ENCODE measurements at regions not wholly inside any gene's neighbourhood (a gene's known extent, or its start where the extent isn't known, plus 50 kb on each side); places are given as distances from the start of the nearest gene placed in this dataset.

DNA sequence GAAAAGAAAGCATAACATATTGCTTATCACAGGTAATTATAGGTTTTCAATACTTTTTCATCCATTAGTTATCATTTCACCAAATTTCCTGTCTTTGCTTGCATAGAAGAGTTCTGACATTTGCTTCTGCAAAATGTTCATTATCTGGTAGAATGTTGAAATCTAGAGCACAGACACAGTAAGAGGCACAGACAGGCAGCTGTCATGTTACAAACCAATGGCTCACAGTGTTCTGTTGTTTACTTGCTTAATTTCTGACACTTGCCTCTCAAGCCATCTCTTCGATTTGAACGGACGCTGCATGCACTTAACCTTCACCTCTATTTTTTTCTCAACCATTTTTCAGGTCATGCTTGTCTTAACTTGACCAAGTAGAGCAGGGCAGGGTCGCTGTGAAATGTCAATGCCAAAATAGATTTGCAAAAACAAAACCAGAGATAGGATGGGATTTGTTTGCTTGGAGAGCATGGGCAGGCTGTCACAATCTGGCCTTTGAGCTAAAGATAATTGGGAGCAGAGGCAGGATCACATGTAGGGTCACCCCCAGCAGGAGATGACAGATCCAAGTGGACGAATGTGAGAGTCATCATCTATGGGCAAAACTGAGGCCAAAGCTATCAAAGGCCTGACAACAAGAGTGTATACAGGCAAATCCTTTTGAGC lies 292.3 kb downstream of the SMARCA1 start:
- H3K4me1 Mint-ChIP-seq = peaks cover 9% of the 10 kb centered on the region
- no peaks in the 10 kb centered on the region for H3K36me3 Mint-ChIP-seq (ENCODE audit: low read depth)
- no peak overlapping the region for H3K4me3 Mint-ChIP-seq
- no peaks in the 10 kb centered on the region for H3K27me3 Mint-ChIP-seq (ENCODE audit: low read depth)
- TF ChIP-seq, protein P1, sequence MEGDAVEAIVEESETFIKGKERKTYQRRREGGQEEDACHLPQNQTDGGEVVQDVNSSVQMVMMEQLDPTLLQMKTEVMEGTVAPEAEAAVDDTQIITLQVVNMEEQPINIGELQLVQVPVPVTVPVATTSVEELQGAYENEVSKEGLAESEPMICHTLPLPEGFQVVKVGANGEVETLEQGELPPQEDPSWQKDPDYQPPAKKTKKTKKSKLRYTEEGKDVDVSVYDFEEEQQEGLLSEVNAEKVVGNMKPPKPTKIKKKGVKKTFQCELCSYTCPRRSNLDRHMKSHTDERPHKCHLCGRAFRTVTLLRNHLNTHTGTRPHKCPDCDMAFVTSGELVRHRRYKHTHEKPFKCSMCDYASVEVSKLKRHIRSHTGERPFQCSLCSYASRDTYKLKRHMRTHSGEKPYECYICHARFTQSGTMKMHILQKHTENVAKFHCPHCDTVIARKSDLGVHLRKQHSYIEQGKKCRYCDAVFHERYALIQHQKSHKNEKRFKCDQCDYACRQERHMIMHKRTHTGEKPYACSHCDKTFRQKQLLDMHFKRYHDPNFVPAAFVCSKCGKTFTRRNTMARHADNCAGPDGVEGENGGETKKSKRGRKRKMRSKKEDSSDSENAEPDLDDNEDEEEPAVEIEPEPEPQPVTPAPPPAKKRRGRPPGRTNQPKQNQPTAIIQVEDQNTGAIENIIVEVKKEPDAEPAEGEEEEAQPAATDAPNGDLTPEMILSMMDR (IDR thresholded peaks at IDR 0.05; ENCODE audit: unreplicated experiment in 3 of 3) = no peak
- H3K27ac Mint-ChIP-seq = no peak overlapping the region
- H3K9me3 Mint-ChIP-seq = peaks cover 2% of the 10 kb centered on the region

DNA sequence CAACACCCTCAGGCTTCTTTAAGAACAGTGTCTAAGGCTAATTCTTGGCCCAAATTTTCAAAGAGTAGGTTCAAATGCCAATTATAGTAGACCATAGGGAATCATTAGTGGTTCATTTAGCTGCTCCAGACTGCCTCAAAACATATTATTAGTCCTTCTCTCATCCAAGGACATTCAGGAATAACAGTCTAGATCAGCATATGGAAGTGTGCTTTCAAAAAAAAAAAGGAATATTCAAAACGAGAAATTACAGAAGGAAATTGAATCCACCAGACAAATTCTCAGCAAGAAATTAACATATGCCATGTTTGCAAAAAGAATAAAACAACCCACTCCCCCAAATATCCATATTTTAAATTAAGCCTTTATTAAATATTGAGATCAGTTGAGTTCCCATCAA lies 293.1 kb downstream of the SMARCA1 start:
- TF ChIP-seq, protein P1 (IDR thresholded peaks at IDR 0.05; ENCODE audit: unreplicated experiment in 3 of 3) = no peak
- Mint-ChIP-seq H3K36me3 (ENCODE audit: low read depth) (no peaks in the 10 kb centered on the region), H3K27me3 (ENCODE audit: low read depth) (no peaks in the 10 kb centered on the region), H3K9me3 (peaks cover 2% of the 10 kb centered on the region), H3K27ac (no peak overlapping the region), H3K4me3 (no peak overlapping the region), H3K4me1 (peaks cover under 1% of the 10 kb centered on the region)

DNA sequence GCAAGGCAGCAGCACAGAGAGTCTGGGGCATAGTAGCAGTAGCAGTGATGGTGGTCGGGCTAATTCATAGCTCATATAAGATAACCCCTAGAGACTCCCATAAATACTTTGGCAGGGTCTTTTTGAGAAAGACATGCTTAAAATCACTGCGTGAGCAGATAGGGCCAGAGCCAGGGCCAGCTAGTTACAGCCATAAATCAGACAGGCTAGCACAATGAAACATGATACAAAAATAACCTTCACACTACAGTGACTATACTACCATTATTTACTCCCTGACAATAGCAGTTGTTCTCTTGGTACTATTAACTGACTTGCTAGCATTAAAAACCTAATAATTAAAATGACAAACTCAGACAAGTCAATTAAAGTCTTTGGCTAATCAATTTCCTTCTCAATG lies 295.9 kb downstream of the SMARCA1 start:
- H3K4me1 Mint-ChIP-seq = no peaks in the 10 kb centered on the region
- no peaks in the 10 kb centered on the region for H3K36me3 Mint-ChIP-seq (ENCODE audit: low read depth)

DNA sequence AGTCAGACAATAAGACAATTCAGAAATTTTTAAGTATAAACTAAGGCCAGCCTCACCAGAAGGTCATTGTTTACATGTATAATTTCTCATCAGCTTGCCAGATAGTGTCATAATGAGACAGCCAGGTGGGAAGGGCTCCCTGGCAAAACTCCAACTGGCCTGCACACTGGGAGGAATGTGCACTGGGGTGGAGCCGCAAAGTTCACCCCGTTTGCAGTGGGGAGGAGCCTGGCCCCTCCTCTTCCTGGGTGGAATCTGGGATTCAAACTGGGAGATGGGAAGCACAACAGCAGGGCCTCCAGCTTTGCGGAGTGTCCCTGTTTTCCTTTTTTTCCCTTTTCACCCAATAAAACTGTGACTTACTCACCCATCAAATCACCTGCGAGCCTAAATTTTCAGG lies 329.9 kb downstream of the SMARCA1 start:
- no peaks in the 10 kb centered on the region for H3K36me3 Mint-ChIP-seq (ENCODE audit: low read depth)
- peak overlapping the region in 2 of 3 experiments; percentile 34 to 70 for H3K27ac Mint-ChIP-seq
- no peaks in the 10 kb centered on the region for H3K9me3 Mint-ChIP-seq
- TF ChIP-seq, protein P1 (IDR thresholded peaks at IDR 0.05; ENCODE audit: unreplicated experiment in 3 of 3) = no peak
- no peak overlapping the region for H3K4me3 Mint-ChIP-seq
- no peaks in the 10 kb centered on the region for H3K27me3 Mint-ChIP-seq (ENCODE audit: low read depth)
- H3K4me1 Mint-ChIP-seq = peaks cover 12% of the 10 kb centered on the region

More for the DNA sequence above, 295.9 kb downstream of the SMARCA1 start:
- Mint-ChIP-seq H3K27ac (no peak overlapping the region), H3K27me3 (ENCODE audit: low read depth) (no peaks in the 10 kb centered on the region), H3K9me3 (peaks cover 2% of the 10 kb centered on the region), H3K4me3 (no peak overlapping the region)
- TF ChIP-seq, protein P1 (IDR thresholded peaks at IDR 0.05; ENCODE audit: unreplicated experiment in 3 of 3) = no peak

DNA sequence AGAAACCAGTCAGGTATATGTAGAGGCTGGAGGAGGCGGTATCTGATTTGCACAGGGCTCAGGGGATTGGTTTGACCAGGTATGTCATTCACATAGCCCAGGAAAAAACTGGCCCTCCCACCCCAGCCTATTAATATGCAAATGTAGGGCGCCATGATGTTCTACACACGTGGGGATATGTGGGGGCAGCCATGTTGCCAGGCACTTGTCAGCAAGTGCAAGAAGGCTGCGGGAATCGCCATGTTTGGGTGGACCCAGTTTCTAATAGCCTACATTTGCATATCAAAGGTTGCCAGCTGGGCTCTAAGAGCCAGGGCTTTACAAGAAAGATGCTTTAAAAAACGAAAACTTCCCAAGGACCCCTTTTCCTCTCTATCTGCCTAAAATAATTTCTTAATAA lies 335.1 kb downstream of the SMARCA1 start:
- H3K36me3 Mint-ChIP-seq (ENCODE audit: low read depth) = no peaks in the 10 kb centered on the region
- H3K27ac Mint-ChIP-seq = no peak overlapping the region
- TF ChIP-seq, protein P1 (IDR thresholded peaks at IDR 0.05; ENCODE audit: unreplicated experiment in 3 of 3) = no peak
- H3K4me1 Mint-ChIP-seq = peaks cover 9% of the 10 kb centered on the region
- H3K4me3 Mint-ChIP-seq = no peak overlapping the region
- no peaks in the 10 kb centered on the region for H3K27me3 Mint-ChIP-seq (ENCODE audit: low read depth)
- no peaks in the 10 kb centered on the region for H3K9me3 Mint-ChIP-seq

DNA sequence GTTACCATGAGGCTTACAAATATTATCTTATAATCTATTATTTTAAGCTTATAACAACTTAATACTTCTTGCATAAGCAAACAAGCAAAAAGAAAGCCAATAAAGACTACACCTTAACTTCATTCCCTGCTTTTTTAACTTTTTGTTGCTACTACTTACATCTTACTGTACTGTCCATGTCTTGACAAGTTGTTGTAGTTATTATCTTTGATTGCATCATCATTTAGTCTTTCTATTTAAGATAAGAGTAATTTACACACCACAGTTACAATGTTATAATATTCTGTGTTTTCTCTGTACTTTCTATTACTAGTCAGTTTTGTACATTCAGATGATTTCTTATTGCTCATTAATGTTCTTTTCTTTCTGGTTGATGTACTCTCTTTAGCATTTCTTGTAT lies 346.6 kb downstream of the SMARCA1 start:
- no peaks in the 10 kb centered on the region for H3K4me1 Mint-ChIP-seq
- no peak overlapping the region for H3K27ac Mint-ChIP-seq
- no peak overlapping the region for H3K4me3 Mint-ChIP-seq
- TF ChIP-seq, protein P1 (IDR thresholded peaks at IDR 0.05; ENCODE audit: unreplicated experiment in 3 of 3) = no peak
- no peaks in the 10 kb centered on the region for H3K27me3 Mint-ChIP-seq (ENCODE audit: low read depth)
- peaks cover 14% of the 10 kb centered on the region for H3K9me3 Mint-ChIP-seq
- H3K36me3 Mint-ChIP-seq (ENCODE audit: low read depth) = peaks cover 36% of the 10 kb centered on the region

All from nephron (organoid).